HUES64 (cell line): ENCODE measurements at regions not wholly inside any gene's neighbourhood (a gene's known extent, or its start where the extent isn't known, plus 50 kb on each side); places are given as distances from the start of the nearest gene placed in this dataset.

Source experiments
- H3K27ac ChIP-seq: 2 replicates; pipeline ENCODE4 v1.7.0; 2013; ENCODE audit warnings: low read depth, low read length, inconsistent platforms
- H3K27me3 ChIP-seq: 2 replicates; pipeline ENCODE4 v1.6.1; 2013; ENCODE audit warnings: mild to moderate bottlenecking, low read length; ENCODE audit not compliant: insufficient read depth
- H3K36me3 ChIP-seq: 2 replicates; pipeline ENCODE4 v1.6.1; 2013; ENCODE audit warnings: mild to moderate bottlenecking, low read length; ENCODE audit not compliant: insufficient read depth
- H3K4me1 ChIP-seq: 2 replicates; pipeline ENCODE4 v1.6.1; 2013; ENCODE audit warnings: mild to moderate bottlenecking, low read length, moderate library complexity; ENCODE audit not compliant: insufficient read depth
- H3K4me3 ChIP-seq: 2 replicates; pipeline ENCODE4 v1.5.1; 2013; ENCODE audit warnings: mild to moderate bottlenecking, low read length, moderate library complexity
- H3K9ac ChIP-seq: 2 replicates; pipeline ENCODE4 v1.6.1; 2013; ENCODE audit warnings: mild to moderate bottlenecking, low read depth, low read length
- H3K9me3 ChIP-seq: 2 replicates; pipeline ENCODE4 v1.6.1; 2013; ENCODE audit warnings: low read depth, low read length; ENCODE audit not compliant: insufficient read depth
- WGBS: fragments of 150-250, 120-280 bp; methylation state at CpG from one replicate; pipeline ENCODE4 v1.1.7; 2013; ENCODE audit warnings: missing lambda C conversion rate; 5-methylcytosine and 5-hydroxymethylcytosine counted together

DNA sequence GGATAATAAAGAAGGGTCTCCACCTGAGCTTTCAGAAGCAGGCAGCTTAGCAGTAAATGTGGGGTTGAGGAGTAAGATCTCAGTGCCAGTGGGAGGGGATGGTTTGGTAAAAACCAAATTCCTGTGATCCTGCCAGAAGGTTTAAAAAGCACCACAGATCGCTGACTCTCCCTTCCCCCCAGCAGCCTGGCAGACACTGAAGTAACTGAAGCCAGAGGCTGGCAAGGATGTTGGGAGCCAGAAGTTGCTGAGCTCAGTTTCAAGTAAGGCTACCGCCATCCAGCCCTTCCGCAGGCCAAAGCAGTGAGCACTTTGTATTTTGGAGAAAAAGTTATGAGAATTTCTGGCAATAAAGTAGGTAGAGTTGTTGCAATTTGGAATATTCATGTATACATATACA lies 246.4 kb downstream of the ZNF621 start:
- H3K36me3 ChIP-seq = no peaks in the 10 kb centered on the region
- WGBS = 92% methylated on average over 3 of the region's 3 CpGs
- no peaks in the 10 kb centered on the region for H3K9me3 ChIP-seq
- no peak overlapping the region for H3K9ac ChIP-seq
- no peak overlapping the region for H3K4me3 ChIP-seq
- H3K4me1 ChIP-seq = no peaks in the 10 kb centered on the region
- no peak overlapping the region for H3K27ac ChIP-seq
- H3K27me3 ChIP-seq = no peaks in the 10 kb centered on the region

DNA sequence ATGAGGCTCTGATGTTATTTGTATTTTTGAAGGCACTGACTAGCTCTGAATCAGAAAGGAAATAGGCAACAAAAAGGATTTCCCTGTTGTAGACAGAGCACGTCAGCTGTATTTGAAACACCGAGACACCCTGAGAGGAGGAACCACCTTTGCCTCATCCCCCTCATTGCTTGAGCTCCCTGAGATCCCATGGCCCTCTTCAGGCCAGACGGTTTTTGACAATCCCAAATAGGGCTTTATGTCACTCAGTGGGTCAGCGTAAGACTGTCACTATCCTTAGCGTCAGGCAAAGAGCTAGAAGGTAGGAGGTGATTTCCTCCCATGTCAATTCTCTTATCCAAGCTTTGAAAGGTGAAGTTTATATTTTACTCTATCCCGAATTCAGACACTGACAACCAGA lies 254.3 kb downstream of the ZNF621 start:
- Histone ChIP-seq H3K4me3 (no peak overlapping the region), H3K27ac (no peak overlapping the region), H3K36me3 (no peaks in the 10 kb centered on the region), H3K4me1 (peaks cover 10% of the 10 kb centered on the region; the same call in 1 of the 2 replicates), H3K9ac (no peak overlapping the region), H3K27me3 (no peaks in the 10 kb centered on the region), H3K9me3 (no peaks in the 10 kb centered on the region)
- WGBS = 78% methylated on average over 6 of the region's 6 CpGs

DNA sequence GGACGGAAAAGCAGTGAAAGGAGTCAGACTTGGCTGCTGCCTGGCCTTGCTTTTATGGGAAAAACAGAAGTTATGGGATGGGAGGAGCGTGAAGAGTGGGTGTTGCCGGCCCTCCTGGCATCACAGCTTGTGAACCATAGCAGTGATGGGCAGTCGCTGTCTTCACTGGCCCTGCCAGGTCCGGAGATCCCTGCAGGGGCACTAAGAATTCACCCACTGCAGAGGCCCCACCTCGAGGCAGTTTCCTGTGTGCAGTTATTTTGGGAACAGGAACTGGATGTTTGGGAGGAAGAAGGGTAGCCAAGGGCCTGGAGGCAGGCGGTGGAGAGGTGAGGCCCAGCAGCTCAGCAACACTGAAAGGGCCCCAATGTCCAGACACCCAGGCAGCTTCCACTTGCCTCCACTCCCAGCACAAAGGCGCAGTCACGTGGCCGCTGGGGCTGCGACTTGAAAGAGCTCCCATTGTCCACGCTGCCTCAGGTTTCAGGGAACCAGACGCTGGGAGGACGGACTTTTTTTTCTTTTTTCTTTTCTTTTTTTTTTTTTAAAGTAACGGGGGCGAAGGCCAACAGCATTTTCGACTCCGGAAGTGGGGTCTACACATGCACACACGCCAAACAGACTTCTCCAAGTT lies 255.6 kb downstream of the ZNF621 start:
- H3K27me3 ChIP-seq = no peaks in the 10 kb centered on the region
- H3K27ac ChIP-seq = no peak overlapping the region
- no peaks in the 10 kb centered on the region for H3K36me3 ChIP-seq
- no peak overlapping the region for H3K4me3 ChIP-seq
- H3K9me3 ChIP-seq = no peaks in the 10 kb centered on the region
- no peak overlapping the region for H3K9ac ChIP-seq
- peaks cover 10% of the 10 kb centered on the region; the same call in 1 of the 2 replicates for H3K4me1 ChIP-seq
- 81% methylated on average over 19 of the region's 19 CpGs for whole genome bisulfite sequencing

DNA sequence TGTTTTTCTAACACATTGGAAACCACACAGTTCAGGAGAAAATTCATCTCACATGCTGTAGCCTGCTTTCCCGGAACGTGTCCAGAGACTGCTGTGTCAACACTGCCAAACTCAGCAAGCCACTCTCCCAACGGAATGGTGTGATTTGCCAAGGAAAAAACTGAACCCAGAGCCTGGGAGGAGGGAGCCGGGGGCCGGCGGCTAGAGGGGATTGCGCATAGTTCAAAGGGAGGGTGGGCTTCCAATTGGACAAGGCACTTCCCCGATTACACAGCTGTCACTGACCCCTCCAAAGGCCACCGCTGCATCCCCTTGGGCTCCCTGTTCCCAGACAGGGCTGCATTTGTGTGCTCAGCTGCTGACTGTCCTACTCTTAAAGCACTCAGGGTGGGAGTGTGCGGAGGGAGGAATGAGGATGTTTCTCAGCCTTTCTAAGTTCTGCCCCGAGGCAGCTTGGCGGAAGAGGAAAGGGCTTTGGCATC lies 256.2 kb downstream of the ZNF621 start:
- Histone ChIP-seq H3K36me3 (no peaks in the 10 kb centered on the region), H3K27ac (no peak overlapping the region), H3K9me3 (no peaks in the 10 kb centered on the region), H3K9ac (no peak overlapping the region), H3K4me3 (no peak overlapping the region), H3K27me3 (no peaks in the 10 kb centered on the region), H3K4me1 (peaks cover 10% of the 10 kb centered on the region; the same call in 1 of the 2 replicates)
- 91% methylated on average over 12 of the region's 12 CpGs for WGBS

DNA sequence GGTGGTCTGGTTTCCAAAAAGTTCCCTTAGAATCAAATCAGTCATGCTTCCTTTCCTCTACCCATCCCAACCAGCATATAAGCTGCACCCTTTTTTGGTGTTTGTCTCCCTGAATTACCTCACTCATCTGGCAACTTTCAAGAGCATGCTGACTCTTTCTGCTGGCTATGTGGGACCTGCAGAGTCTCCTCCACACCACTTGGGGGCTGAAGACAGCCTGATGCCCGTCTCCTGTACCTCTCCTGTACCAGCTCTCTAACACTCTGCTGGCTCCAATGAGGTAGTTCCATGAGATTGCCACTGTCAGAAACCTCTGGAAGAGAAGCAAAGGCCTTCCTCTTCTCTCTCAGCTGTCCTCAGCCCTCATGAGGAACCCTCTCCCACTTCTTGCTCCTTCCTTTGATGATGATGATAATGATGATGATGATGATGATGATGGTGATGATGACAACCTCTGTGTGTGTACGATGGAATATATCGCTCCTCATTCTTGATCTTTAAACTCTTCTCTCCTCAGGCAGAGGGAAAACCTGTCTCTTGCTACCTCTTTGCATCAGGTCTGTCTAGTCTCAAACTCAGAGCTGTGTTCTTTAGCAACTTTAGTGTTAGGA lies 257.5 kb downstream of the ZNF621 start:
- Histone ChIP-seq H3K9ac (no peak overlapping the region), H3K4me3 (no peak overlapping the region), H3K4me1 (peaks cover 10% of the 10 kb centered on the region; the same call in 1 of the 2 replicates), H3K27ac (no peak overlapping the region), H3K27me3 (no peaks in the 10 kb centered on the region), H3K9me3 (no peaks in the 10 kb centered on the region), H3K36me3 (no peaks in the 10 kb centered on the region)
- WGBS = 79% methylated on average over 1 of the region's 3 CpGs

DNA sequence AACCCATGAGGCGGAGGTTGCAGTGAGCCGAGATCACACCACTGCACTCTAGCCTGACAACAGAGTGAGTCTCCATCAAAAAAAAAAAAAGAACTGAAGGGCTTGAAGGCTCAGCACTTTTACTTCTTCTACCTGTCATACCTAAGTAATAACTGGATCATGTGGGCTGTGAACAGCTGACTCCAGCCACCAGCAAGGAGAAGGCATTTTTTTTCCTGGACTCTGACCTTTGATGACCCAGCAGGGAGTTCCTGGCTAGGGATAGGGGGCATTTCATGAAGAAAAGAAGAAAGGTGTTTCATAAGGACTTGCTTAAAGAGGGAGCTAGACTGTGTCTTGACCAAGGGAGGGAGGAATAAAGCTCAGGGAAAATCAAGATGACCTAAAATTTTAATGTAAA lies 266.0 kb downstream of the ZNF621 start:
- no peak overlapping the region for H3K4me3 ChIP-seq
- 91% methylated on average over 2 of the region's 2 CpGs for WGBS
- H3K36me3 ChIP-seq = no peaks in the 10 kb centered on the region

DNA sequence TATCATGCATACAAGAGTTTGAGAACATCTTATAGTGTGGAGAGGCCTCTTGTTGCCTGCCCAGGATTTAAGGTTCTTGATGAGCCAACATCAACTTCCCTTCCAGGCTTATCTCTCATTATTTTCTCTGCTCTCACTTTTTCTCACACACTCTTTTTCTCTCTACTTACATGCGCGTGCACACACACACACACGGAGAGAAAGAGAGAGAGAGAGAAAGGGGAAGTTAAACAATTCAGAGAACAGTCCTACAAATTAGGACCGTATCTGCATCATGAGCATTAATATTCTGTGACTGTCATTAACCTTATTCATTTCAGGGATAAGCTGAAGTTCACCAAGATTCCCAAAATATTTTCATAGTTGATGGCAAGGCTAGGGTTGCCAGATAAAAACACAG lies 269.0 kb downstream of the ZNF621 start:
- no peak overlapping the region for H3K27ac ChIP-seq
- H3K9ac ChIP-seq = no peak overlapping the region
- H3K4me3 ChIP-seq = no peak overlapping the region
- H3K4me1 ChIP-seq = no peaks in the 10 kb centered on the region
- no peaks in the 10 kb centered on the region for H3K9me3 ChIP-seq
- H3K27me3 ChIP-seq = no peaks in the 10 kb centered on the region
- H3K36me3 ChIP-seq = no peaks in the 10 kb centered on the region
- WGBS = 100% methylated on average over 1 of the region's 4 CpGs

More for the DNA sequence above, 266.0 kb downstream of the ZNF621 start:
- Histone ChIP-seq H3K27me3 (no peaks in the 10 kb centered on the region), H3K27ac (no peak overlapping the region), H3K9me3 (no peaks in the 10 kb centered on the region), H3K4me1 (no peaks in the 10 kb centered on the region), H3K9ac (no peak overlapping the region)

DNA sequence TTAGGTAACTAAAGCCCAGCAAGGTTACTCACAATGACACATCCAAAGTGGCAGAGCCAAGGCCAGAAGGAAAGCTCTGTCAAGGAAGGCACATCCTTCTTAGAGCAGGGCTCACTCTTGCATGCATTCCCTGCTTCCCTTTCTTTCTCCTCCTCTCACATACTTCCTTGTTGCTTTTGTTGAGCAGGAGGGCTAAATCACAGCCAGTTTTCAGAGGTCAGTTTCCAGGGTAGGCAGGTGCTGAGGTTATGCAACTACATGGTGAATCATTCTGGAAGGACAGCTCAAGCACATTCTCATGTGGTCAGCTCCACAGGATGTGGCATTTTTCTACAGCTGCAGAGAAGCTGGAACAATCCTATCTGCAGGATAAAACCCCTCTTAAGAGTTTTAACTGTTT lies 275.6 kb downstream of the ZNF621 start:
- Histone ChIP-seq H3K4me1 (peaks cover 13% of the 10 kb centered on the region), H3K36me3 (no peaks in the 10 kb centered on the region), H3K9ac (no peak overlapping the region), H3K27ac (no peak overlapping the region), H3K9me3 (no peaks in the 10 kb centered on the region), H3K27me3 (no peaks in the 10 kb centered on the region), H3K4me3 (no peak overlapping the region)

DNA sequence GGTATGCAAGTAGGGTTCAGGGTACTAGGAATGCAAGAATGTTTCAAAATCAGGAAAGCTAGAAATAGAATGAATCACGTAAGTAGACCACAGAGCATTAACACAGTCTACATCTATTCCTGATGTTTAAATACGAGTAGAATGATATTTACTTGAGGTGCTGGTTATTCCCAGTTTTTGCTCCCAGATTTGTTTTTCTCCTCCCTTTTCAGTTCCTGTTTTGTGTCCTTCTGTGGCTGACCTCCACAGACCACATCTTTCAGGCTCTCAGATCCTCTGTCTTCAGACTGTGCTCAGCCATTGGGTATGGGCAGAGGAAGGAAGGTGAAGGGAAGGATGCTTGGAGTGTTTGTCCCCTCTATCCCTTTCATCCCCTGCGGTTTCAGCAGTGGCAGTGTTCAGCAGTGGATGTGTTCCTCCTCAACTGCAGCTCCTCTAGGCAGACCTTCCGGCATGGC lies 276.6 kb downstream of the ZNF621 start:
- Histone ChIP-seq H3K4me3 (no peak overlapping the region), H3K27me3 (no peaks in the 10 kb centered on the region), H3K9me3 (no peaks in the 10 kb centered on the region), H3K9ac (no peak overlapping the region), H3K27ac (no peak overlapping the region), H3K36me3 (no peaks in the 10 kb centered on the region), H3K4me1 (peaks cover 13% of the 10 kb centered on the region)
- WGBS = 89% methylated on average over 3 of the region's 4 CpGs

DNA sequence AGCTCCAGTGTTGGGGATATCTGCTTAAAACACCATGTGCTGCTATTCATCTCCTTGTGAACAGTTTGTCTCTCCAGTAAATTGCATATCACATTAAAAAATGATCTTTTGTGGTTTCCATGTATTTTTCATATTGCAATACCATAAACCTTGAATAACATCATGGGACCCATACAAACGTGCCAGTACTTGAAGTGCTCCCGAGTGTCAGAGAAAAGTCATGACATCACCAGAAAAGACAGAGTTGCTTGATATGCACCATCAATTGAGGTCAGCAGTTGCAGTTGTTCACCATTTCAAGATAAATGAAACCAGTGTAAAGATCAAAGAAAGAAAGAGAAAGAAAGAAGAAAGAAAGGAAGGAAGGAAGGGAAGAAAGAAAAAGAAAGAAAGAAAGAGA lies 278.6 kb downstream of the ZNF621 start:
- H3K27ac ChIP-seq = no peak overlapping the region
- no peaks in the 10 kb centered on the region for H3K9me3 ChIP-seq
- no peaks in the 10 kb centered on the region for H3K27me3 ChIP-seq
- no peaks in the 10 kb centered on the region for H3K36me3 ChIP-seq
- H3K9ac ChIP-seq = no peak overlapping the region
- no peak overlapping the region for H3K4me3 ChIP-seq
- H3K4me1 ChIP-seq = peaks cover 13% of the 10 kb centered on the region
- WGBS = 95% methylated on average over 2 of the region's 2 CpGs

DNA sequence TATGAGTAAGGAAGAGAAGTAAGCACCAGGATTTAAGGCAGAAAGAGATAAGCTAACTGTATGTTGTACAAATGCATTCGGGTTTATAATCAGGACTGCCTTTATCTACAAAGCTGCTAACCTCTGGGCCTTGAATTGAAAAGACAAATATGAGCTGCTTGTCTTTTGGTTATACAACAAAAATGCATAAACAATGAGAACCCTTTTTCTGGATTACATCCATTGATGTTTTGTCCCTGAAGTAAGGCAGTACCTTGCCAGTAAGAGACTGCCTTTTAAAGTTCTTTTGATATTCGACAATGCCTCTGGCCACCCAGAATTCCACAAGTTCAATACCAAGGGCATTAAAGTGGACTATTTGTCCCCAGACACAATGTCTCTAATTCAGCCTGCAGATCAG lies 280.7 kb downstream of the ZNF621 start:
- H3K27me3 ChIP-seq = no peaks in the 10 kb centered on the region
- H3K36me3 ChIP-seq = no peaks in the 10 kb centered on the region
- no peak overlapping the region for H3K4me3 ChIP-seq
- H3K4me1 ChIP-seq = peaks cover 10% of the 10 kb centered on the region
- no peak overlapping the region for H3K9ac ChIP-seq
- WGBS = 92% methylated on average over 2 of the region's 2 CpGs
- no peak overlapping the region for H3K27ac ChIP-seq
- H3K9me3 ChIP-seq = peaks cover 8% of the 10 kb centered on the region
